ENCODE measurements at regions not wholly inside any gene's neighbourhood (a gene's known extent, or its start where the extent isn't known, plus 50 kb on each side); places are given as distances from the start of the nearest gene placed in this dataset.

DNA sequence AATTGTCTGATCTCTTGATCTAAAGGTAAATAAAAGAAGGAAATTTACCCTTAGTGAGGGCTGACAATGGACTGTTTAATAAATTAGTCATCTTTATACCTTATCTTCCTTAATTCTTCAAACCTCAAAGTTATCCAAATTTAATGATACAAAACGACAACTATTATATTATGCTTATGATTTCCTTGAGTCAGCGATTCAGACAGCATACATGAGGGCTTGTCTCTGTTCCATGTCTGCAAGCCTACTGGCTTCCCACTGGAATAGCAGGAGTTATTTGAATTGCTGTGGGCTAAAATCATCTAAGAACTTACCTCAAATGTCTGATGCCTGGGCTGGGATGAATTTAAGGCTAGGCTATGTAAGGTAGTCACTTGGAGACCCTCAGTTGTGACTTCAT lies 197.2 kb upstream of the MDGA2 start:
- no peak overlapping the region for H3K9ac ChIP-seq (ENCODE audit: insufficient read depth, low read length, poor library complexity, severe bottlenecking)
- intact Hi-C loops (cut with micrococcal nuclease), result no loop called here

DNA sequence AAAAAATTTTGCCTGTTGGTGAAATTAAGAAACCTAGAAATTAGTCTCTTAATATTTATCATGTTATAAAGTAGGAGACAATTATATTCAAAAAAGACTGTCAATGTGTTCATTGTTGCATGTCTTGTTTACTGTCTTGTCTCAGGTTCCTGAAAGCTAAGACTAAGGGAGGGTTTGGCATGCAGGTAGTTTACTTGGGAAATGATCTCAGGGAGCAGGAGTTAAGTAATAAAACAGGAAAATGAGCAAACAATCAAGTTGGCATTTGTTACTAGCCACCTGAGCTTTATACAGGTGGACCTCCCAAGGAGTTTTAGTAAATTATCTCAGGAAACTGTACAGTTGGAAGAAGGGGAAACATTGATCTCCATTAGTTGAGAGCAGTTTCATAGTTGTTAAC lies 188.0 kb upstream of the MDGA2 start:
- H3K4me1 ChIP-seq (ENCODE audit: control insufficient read depth in 1 of 2, insufficient read depth in 2 of 2, low read length in 2 of 2), result no peaks in the 10 kb centered on the region
- Mint-ChIP-seq H3K9me3 (peaks cover 0 to 6% (median 0%) of the 10 kb centered on the region in 7 donors), H3K27ac (no peak overlapping the region), H3K27me3 (ENCODE audit: low read depth in 3 of 3) (peaks cover 0 to 3% (median 0%) of the 10 kb centered on the region in 3 donors), H3K4me1 (no peaks in the 10 kb centered on the region), H3K4me3 (no peak overlapping the region), H3K36me3 (no peaks in the 10 kb centered on the region)
- no peak overlapping the region for H3K9ac ChIP-seq (ENCODE audit: insufficient read depth, low read length, poor library complexity, severe bottlenecking)
- no peaks in the 10 kb centered on the region for H4K20me1 ChIP-seq (ENCODE audit: insufficient read depth, low read length)
- H2AFZ ChIP-seq (ENCODE audit: insufficient read depth, low read depth, low read length, poor library complexity, severe bottlenecking), result no peak overlapping the region
- no peak overlapping the region for H3K4me3 ChIP-seq (replicated peaks in 1 of 3; ENCODE audit: low read depth in 2 of 3, low read length in 3 of 3)
- no peaks in the 10 kb centered on the region for H3K9me3 ChIP-seq (replicated peaks in 1 of 2; ENCODE audit: control insufficient read depth in 1 of 2, insufficient read depth in 1 of 2, low read length in 2 of 2)
- H3K4me2 ChIP-seq (replicated peaks; ENCODE audit: extremely low read depth, low read length, poor library complexity, severe bottlenecking), result no peak overlapping the region
- H3K27me3 ChIP-seq (ENCODE audit: control insufficient read depth in 2 of 2, insufficient read depth in 2 of 2, low read length in 2 of 2), result no peaks in the 10 kb centered on the region
- DNase-seq, result no peak
- H3K79me2 ChIP-seq (ENCODE audit: insufficient read depth, low read length), result no peaks in the 10 kb centered on the region
- H3K27ac ChIP-seq (ENCODE audit: low read depth in 1 of 2, low read length in 2 of 2), result no peak overlapping the region
- TF ChIP-seq, protein P1, sequence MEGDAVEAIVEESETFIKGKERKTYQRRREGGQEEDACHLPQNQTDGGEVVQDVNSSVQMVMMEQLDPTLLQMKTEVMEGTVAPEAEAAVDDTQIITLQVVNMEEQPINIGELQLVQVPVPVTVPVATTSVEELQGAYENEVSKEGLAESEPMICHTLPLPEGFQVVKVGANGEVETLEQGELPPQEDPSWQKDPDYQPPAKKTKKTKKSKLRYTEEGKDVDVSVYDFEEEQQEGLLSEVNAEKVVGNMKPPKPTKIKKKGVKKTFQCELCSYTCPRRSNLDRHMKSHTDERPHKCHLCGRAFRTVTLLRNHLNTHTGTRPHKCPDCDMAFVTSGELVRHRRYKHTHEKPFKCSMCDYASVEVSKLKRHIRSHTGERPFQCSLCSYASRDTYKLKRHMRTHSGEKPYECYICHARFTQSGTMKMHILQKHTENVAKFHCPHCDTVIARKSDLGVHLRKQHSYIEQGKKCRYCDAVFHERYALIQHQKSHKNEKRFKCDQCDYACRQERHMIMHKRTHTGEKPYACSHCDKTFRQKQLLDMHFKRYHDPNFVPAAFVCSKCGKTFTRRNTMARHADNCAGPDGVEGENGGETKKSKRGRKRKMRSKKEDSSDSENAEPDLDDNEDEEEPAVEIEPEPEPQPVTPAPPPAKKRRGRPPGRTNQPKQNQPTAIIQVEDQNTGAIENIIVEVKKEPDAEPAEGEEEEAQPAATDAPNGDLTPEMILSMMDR (IDR thresholded peaks at IDR 0.05), result no peak
- H3K36me3 ChIP-seq (replicated peaks in 1 of 2; ENCODE audit: control insufficient read depth in 1 of 2, insufficient read depth in 2 of 2, low read length in 2 of 2), result no peaks in the 10 kb centered on the region
- intact Hi-C loops (cut with micrococcal nuclease), result no loop called here

More for the DNA sequence above, 197.2 kb upstream of the MDGA2 start:
- no peak for DNase-seq
- H2AFZ ChIP-seq (ENCODE audit: insufficient read depth, low read depth, low read length, poor library complexity, severe bottlenecking), result no peak overlapping the region
- TF ChIP-seq, protein P1 (IDR thresholded peaks at IDR 0.05), result no peak
- H3K9me3 ChIP-seq (replicated peaks in 1 of 2; ENCODE audit: control insufficient read depth in 1 of 2, insufficient read depth in 1 of 2, low read length in 2 of 2), result peaks cover 0 to 4% of the 10 kb centered on the region in 2 donors
- no peaks in the 10 kb centered on the region for H3K79me2 ChIP-seq (ENCODE audit: insufficient read depth, low read length)
- H3K4me1 Mint-ChIP-seq, result no peaks in the 10 kb centered on the region
- H3K27ac ChIP-seq (ENCODE audit: low read depth in 1 of 2, low read length in 2 of 2), result no peak overlapping the region
- no peak overlapping the region for H3K4me2 ChIP-seq (replicated peaks; ENCODE audit: extremely low read depth, low read length, poor library complexity, severe bottlenecking)
- no peaks in the 10 kb centered on the region for H4K20me1 ChIP-seq (ENCODE audit: insufficient read depth, low read length)
- peaks cover 0 to 2% (median 0%) of the 10 kb centered on the region in 3 donors for H3K27me3 Mint-ChIP-seq (ENCODE audit: low read depth in 3 of 3)
- WGBS (ENCODE audit: insufficient coverage), result no CpG with 5 or more reads among the region's 2 CpGs
- H3K36me3 ChIP-seq (replicated peaks in 1 of 2; ENCODE audit: control insufficient read depth in 1 of 2, insufficient read depth in 2 of 2, low read length in 2 of 2), result no peaks in the 10 kb centered on the region
- no peak overlapping the region for H3K4me3 ChIP-seq (replicated peaks in 1 of 3; ENCODE audit: low read depth in 2 of 3, low read length in 3 of 3)
- no peaks in the 10 kb centered on the region for H3K27me3 ChIP-seq (ENCODE audit: control insufficient read depth in 2 of 2, insufficient read depth in 2 of 2, low read length in 2 of 2)
- H3K4me3 Mint-ChIP-seq, result no peak overlapping the region
- H3K9me3 Mint-ChIP-seq, result peaks cover 0 to 2% (median 0%) of the 10 kb centered on the region in 7 donors
- H3K27ac Mint-ChIP-seq, result no peak overlapping the region
- H3K4me1 ChIP-seq (ENCODE audit: control insufficient read depth in 1 of 2, insufficient read depth in 2 of 2, low read length in 2 of 2), result no peaks in the 10 kb centered on the region
- H3K36me3 Mint-ChIP-seq, result no peaks in the 10 kb centered on the region
